Left ventricle myocardium inferior (tissue), 1 donor: ENCODE measurements at regions not wholly inside any gene's neighbourhood (a gene's known extent, or its start where the extent isn't known, plus 50 kb on each side); places are given as distances from the start of the nearest gene placed in this dataset.

Experiments
- DNase-seq: peaks from one replicate; pipeline ENCODE4 v3.0.0-alpha.2; 2020
- H3K27ac ChIP-seq: fragments of 200-600 bp; replicated peaks from 2 replicates; pipeline ENCODE4 v1.8.0; 2021
- H3K27me3 ChIP-seq: fragments of 200-600 bp; 2 replicates; pipeline ENCODE4 v1.8.0; 2021; ENCODE audit warnings: low read depth
- H3K36me3 ChIP-seq: fragments of 200-600 bp; 2 replicates; pipeline ENCODE4 v1.8.0; 2021
- H3K4me1 ChIP-seq: fragments of 200-600 bp; 2 replicates; pipeline ENCODE4 v1.8.0; 2021
- H3K4me3 ChIP-seq: fragments of 200-600 bp; 2 replicates; pipeline ENCODE4 v1.8.0; 2021; ENCODE audit warnings: mild to moderate bottlenecking, moderate library complexity
- H3K9me3 ChIP-seq: fragments of 200-600 bp; replicated peaks from 2 replicates; pipeline ENCODE4 v1.8.0; 2021
- CTCF ChIP-seq: fragments of 200-600 bp; IDR thresholded peaks from 2 replicates; pipeline ENCODE4 v1.8.0; 2021; ENCODE audit warnings: antibody characterized with exemption, mild to moderate bottlenecking, borderline replicate concordance
- intact Hi-C: fragments of 100-400 bp; cut with micrococcal nuclease; formaldehyde crosslinking; loops from one replicate; pipeline ENCODE4 v1.11.0; 2022
- donor health status: DM: no; HTN: yes; CAD: no; lungs with severe emphysema.

DNA sequence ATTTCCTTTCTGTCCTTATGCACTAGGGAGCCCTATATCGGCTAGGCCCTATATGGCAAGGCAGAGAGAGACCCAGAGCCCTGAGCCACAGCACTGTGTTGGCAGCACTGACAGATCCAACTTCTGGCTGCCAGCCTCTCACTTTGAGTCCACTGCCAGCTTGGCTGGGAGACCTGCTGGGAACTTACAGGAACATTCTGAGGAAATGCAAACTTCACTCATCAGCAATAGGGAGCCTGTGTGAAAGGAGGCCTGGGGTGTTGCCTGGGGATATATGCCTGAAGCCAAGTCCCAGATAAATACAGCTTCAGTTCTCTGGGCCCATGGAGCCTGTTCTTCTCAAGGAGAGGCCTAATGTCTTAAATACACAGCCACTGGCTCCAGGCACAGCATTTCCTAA is 78.0 kb downstream of the ADRB2 start:
- Histone ChIP-seq H3K27me3 (no peaks in the 10 kb centered on the region), H3K9me3 (no peaks in the 10 kb centered on the region), H3K4me1 (peaks cover 25% of the 10 kb centered on the region), H3K27ac (peak overlapping the region; percentile 66), H3K36me3 (no peaks in the 10 kb centered on the region), H3K4me3 (no peak overlapping the region)
- TF ChIP-seq CTCF: no peak
- peak; percentile 56 for DNase-seq
- intact Hi-C loops: no loop called here

- TF ChIP-seq CTCF: no peak
- H3K36me3 ChIP-seq: no peaks in the 10 kb centered on the region
- H3K27ac ChIP-seq: peak overlapping the region; percentile 66
- peaks cover 32% of the 10 kb centered on the region for H3K4me1 ChIP-seq
- no peak for DNase-seq
- H3K27me3 ChIP-seq: no peaks in the 10 kb centered on the region
- intact Hi-C loops: no loop called here
- no peaks in the 10 kb centered on the region for H3K9me3 ChIP-seq
- no peak overlapping the region for H3K4me3 ChIP-seq
These were observed 79.1 kb downstream of the ADRB2 start for GRCh38 chr5:148905541-148905940.

GRCh38 chr5:148906968-148907367 is 80.6 kb downstream of the ADRB2 start:
- Histone ChIP-seq H3K9me3 (no peaks in the 10 kb centered on the region), H3K27me3 (no peaks in the 10 kb centered on the region), H3K27ac (no peak overlapping the region), H3K4me3 (no peak overlapping the region), H3K36me3 (no peaks in the 10 kb centered on the region), H3K4me1 (peaks cover 38% of the 10 kb centered on the region)
- DNase-seq: no peak
- intact Hi-C loops: no loop called here
- TF ChIP-seq CTCF: no peak

GRCh38 chr5:148909040-148909439 is 82.6 kb downstream of the ADRB2 start:
- no peak for DNase-seq
- no peaks in the 10 kb centered on the region for H3K27me3 ChIP-seq
- no peak for TF ChIP-seq CTCF
- H3K27ac ChIP-seq: no peak overlapping the region
- no peaks in the 10 kb centered on the region for H3K36me3 ChIP-seq
- peaks cover 36% of the 10 kb centered on the region for H3K4me1 ChIP-seq
- intact Hi-C loops: no loop called here
- H3K4me3 ChIP-seq: no peak overlapping the region
- no peaks in the 10 kb centered on the region for H3K9me3 ChIP-seq

DNA sequence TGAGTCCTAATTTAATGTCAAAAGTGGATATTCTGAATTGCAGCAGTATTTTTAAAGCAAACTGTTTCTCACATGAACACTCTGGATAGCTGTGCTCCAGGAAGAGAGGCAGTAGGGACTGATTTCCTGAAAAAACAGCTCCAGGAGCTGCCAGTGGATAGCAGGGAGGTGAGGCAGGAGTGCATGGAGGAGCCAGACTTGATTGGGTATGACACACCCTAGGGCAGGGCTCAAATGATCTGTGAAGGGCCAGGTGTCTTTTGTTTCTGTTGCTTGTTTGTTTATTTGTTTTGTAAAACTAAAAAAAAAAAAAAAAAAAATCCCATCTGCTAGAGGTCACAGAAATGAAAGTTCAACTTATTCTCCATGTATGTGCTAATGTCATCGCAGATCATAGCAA is 83.4 kb downstream of the ADRB2 start:
- Histone ChIP-seq H3K4me3 (no peak overlapping the region), H3K27me3 (no peaks in the 10 kb centered on the region), H3K27ac (no peak overlapping the region), H3K36me3 (no peaks in the 10 kb centered on the region), H3K9me3 (no peaks in the 10 kb centered on the region), H3K4me1 (peaks cover 33% of the 10 kb centered on the region)
- DNase-seq: no peak
- intact Hi-C loops: no loop called here
- TF ChIP-seq CTCF: no peak

GRCh38 chr5:148910216-148910615 is 83.8 kb downstream of the ADRB2 start:
- no peak overlapping the region for H3K4me3 ChIP-seq
- H3K36me3 ChIP-seq: no peaks in the 10 kb centered on the region
- intact Hi-C loops: no loop called here
- no peak for DNase-seq
- no peaks in the 10 kb centered on the region for H3K27me3 ChIP-seq
- H3K4me1 ChIP-seq: peaks cover 33% of the 10 kb centered on the region
- no peak for TF ChIP-seq CTCF
- H3K9me3 ChIP-seq: no peaks in the 10 kb centered on the region
- no peak overlapping the region for H3K27ac ChIP-seq
